H9 (cell line): ENCODE measurements at regions not wholly inside any gene's neighbourhood (a gene's known extent, or its start where the extent isn't known, plus 50 kb on each side); places are given as distances from the start of the nearest gene placed in this dataset.

Experiments used
- DNase-seq: peaks from one replicate; pipeline ENCODE4 v3.0.0-alpha.2; 2017
- H2AFZ ChIP-seq: one replicate; pipeline ENCODE4 v1.6.1; 2013; ENCODE audit warnings: mild to moderate bottlenecking, low read length, control low read depth, moderate library complexity
- H2AK5ac ChIP-seq: 2 replicates; pipeline ENCODE4 v1.6.1; 2013; ENCODE audit warnings: low read length, control low read depth, mixed read lengths; ENCODE audit not compliant: insufficient read length
- H2BK120ac ChIP-seq: one replicate; pipeline ENCODE4 v1.6.1; 2013; ENCODE audit warnings: low read depth, mild to moderate bottlenecking, low read length, control low read depth, inconsistent platforms; ENCODE audit not compliant: poor library complexity, severe bottlenecking
- H2BK12ac ChIP-seq: 2 replicates; pipeline ENCODE4 v1.6.1; 2013; ENCODE audit warnings: low read length, control low read depth, mixed read lengths, low read depth; ENCODE audit not compliant: insufficient read length
- H2BK15ac ChIP-seq: 2 replicates; pipeline ENCODE4 v1.6.1; 2013; ENCODE audit warnings: low read depth, low read length, control low read depth
- H2BK20ac ChIP-seq: one replicate; pipeline ENCODE4 v1.6.1; 2013; ENCODE audit warnings: low read depth, mild to moderate bottlenecking, low read length, control low read depth, inconsistent platforms; ENCODE audit not compliant: poor library complexity, severe bottlenecking
- H2BK5ac ChIP-seq: 2 replicates; pipeline ENCODE4 v1.6.1; 2013; ENCODE audit warnings: low read length, control low read depth, mixed read lengths; ENCODE audit not compliant: insufficient read length
- H3K14ac ChIP-seq: 2 replicates; pipeline ENCODE4 v1.6.1; 2013; ENCODE audit warnings: low read length, control low read depth; ENCODE audit not compliant: insufficient read depth
- H3K18ac ChIP-seq: 2 replicates; pipeline ENCODE4 v1.6.1; 2013; ENCODE audit warnings: low read depth, mild to moderate bottlenecking, mixed read lengths, low read length, control low read depth; ENCODE audit not compliant: insufficient read length
- H3K23ac ChIP-seq: 2 replicates; pipeline ENCODE4 v1.6.1; 2013; ENCODE audit warnings: low read length, control low read depth, mixed read lengths, low read depth; ENCODE audit not compliant: insufficient read length
- H3K23me2 ChIP-seq: 2 replicates; pipeline ENCODE4 v1.6.1; 2013; ENCODE audit warnings: low read depth, mild to moderate bottlenecking, mixed read lengths, low read length, control low read depth; ENCODE audit not compliant: insufficient read length, poor library complexity, severe bottlenecking
- H3K27ac ChIP-seq: 2 replicates; pipeline ENCODE4 v1.5.1; 2013; ENCODE audit warnings: low read length, control low read depth, mixed read lengths, low read depth; ENCODE audit not compliant: insufficient read length
- H3K27me3 ChIP-seq: 2 replicates; pipeline ENCODE4 v1.6.1; 2013; ENCODE audit warnings: low read length, control low read depth, inconsistent platforms; ENCODE audit not compliant: insufficient read depth
- H3K4ac ChIP-seq: 2 replicates; pipeline ENCODE4 v1.6.1; 2013; ENCODE audit warnings: low read depth, mild to moderate bottlenecking, control low read depth, inconsistent platforms, low read length, moderate library complexity
- H3K4me1 ChIP-seq: 2 replicates; pipeline ENCODE4 v1.6.1; 2013; ENCODE audit warnings: low read length, control low read depth, inconsistent platforms; ENCODE audit not compliant: insufficient read depth
- H3K4me2 ChIP-seq: 2 replicates; pipeline ENCODE4 v1.6.1; 2013; ENCODE audit warnings: low read length, control low read depth, mixed read lengths; ENCODE audit not compliant: insufficient read length, insufficient read depth
- H3K56ac ChIP-seq: 2 replicates; pipeline ENCODE4 v1.6.1; 2013; ENCODE audit warnings: low read depth, mild to moderate bottlenecking, mixed read lengths, low read length, control low read depth; ENCODE audit not compliant: insufficient read length
- H3K79me1 ChIP-seq: 2 replicates; pipeline ENCODE4 v1.6.1; 2013; ENCODE audit warnings: low read depth, mild to moderate bottlenecking, moderate library complexity, low read length, control low read depth, inconsistent platforms; ENCODE audit not compliant: insufficient read depth, poor library complexity, severe bottlenecking
- H3K79me2 ChIP-seq: 2 replicates; pipeline ENCODE4 v1.6.1; 2013; ENCODE audit warnings: low read length, control low read depth, inconsistent platforms; ENCODE audit not compliant: insufficient read depth
- H3K9ac ChIP-seq: 2 replicates; pipeline ENCODE4 v1.6.1; 2013; ENCODE audit warnings: low read length, control low read depth, mixed read lengths; ENCODE audit not compliant: insufficient read length; ENCODE audit errors: extremely low read depth
- H3K9me3 ChIP-seq: one replicate; pipeline ENCODE4 v1.6.1; 2013; ENCODE audit warnings: low read depth, low read length, inconsistent platforms; ENCODE audit not compliant: control insufficient read depth
- H3T11ph ChIP-seq: one replicate; pipeline ENCODE4 v1.6.1; 2013; ENCODE audit warnings: mild to moderate bottlenecking, low read length, control low read depth, inconsistent platforms
- H4K20me1 ChIP-seq: one replicate; pipeline ENCODE4 v1.6.1; 2013; ENCODE audit not compliant: control insufficient read depth, insufficient read length, insufficient read depth
- H4K5ac ChIP-seq: 2 replicates; pipeline ENCODE4 v1.6.1; 2013; ENCODE audit warnings: low read depth, mild to moderate bottlenecking, mixed read lengths, low read length, control low read depth; ENCODE audit not compliant: insufficient read length
- H4K8ac ChIP-seq: replicated peaks from 2 replicates; pipeline ENCODE4 v1.6.1; 2013; ENCODE audit warnings: low read length, control low read depth, mixed read lengths, low read depth; ENCODE audit not compliant: insufficient read length
- H4K91ac ChIP-seq: 2 replicates; pipeline ENCODE4 v1.6.1; 2013; ENCODE audit warnings: low read depth, mild to moderate bottlenecking, moderate library complexity, mixed read lengths, low read length, control low read depth; ENCODE audit not compliant: insufficient read length
- H3K27ac Mint-ChIP-seq, 3 experiments: 2 replicates in 2 of 3; 3 replicates in 1 of 3; pipeline ENCODE4 v1.8.0; 2020 to 2021; ENCODE audit warnings: mixed read lengths in 3 of 3, mild to moderate bottlenecking in 1 of 3, moderate library complexity in 1 of 3
- H3K27me3 Mint-ChIP-seq: 2 replicates; pipeline ENCODE4 v1.8.0; 2021; ENCODE audit warnings: low read depth, mild to moderate bottlenecking, moderate library complexity, mixed read lengths
- H3K36me3 Mint-ChIP-seq, 3 experiments: 2 replicates in 2 of 3; 3 replicates in 1 of 3; pipeline ENCODE4 v1.8.0; 2020 to 2021; ENCODE audit warnings: low read depth in 3 of 3, mixed read lengths in 3 of 3; ENCODE audit not compliant: insufficient read depth in 1 of 3
- H3K4me1 Mint-ChIP-seq, 2 experiments: 2 replicates each; pipeline ENCODE4 v1.8.0; 2020; ENCODE audit warnings: mixed read lengths in 2 of 2
- H3K4me3 Mint-ChIP-seq, 2 experiments: 2 replicates in 1 of 2; 3 replicates in 1 of 2; pipeline ENCODE4 v1.8.0; 2020 to 2021; ENCODE audit warnings: mild to moderate bottlenecking in 2 of 2, mixed read lengths in 2 of 2, moderate library complexity in 1 of 2
- H3K9me3 Mint-ChIP-seq, 2 experiments: 2 replicates in 1 of 2; 3 replicates in 1 of 2; pipeline ENCODE4 v1.8.0; 2020; ENCODE audit warnings: mild to moderate bottlenecking in 2 of 2, mixed read lengths in 2 of 2, moderate library complexity in 1 of 2
- CTCF ChIP-seq: fragments of 200-600 bp; sonication (generic); conservative IDR thresholded peaks from 3 replicates; pipeline ENCODE4 v1.8.0; 2021; ENCODE audit warnings: antibody characterized with exemption, mild to moderate bottlenecking
- WGBS: extraction: QIAGEN DNeasy Blood & Tissue Kit; methylation state at CpG from one replicate; pipeline ENCODE4 v1.1.7; 2013; ENCODE audit warnings: missing lambda C conversion rate, low lambda C conversion rate, mixed read lengths; ENCODE audit not compliant: insufficient read length; ENCODE audit errors: extremely low coverage; 5-methylcytosine and 5-hydroxymethylcytosine counted together

DNA sequence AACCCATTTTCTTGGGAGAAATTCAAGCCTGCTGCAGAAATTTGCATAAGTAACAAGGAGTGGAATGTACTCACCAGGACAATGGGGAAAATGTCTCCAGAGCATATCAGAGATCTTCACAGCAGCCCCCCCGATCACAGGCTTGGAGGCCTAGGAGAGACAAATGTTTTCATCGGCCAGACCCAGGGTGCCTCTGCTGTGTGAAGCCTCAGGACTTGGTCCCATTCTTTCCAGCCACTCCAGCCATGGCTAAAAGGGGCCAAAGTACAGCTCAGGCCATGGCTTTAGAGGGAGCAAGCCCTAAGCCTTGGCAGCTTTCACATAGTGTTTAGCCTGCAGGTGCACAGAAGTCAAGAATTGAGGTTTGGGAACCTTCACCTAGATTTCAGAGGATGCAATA is 1463.0 kb downstream of the HACE1 start:
- Histone ChIP-seq H4K8ac (no peak overlapping the region), H3K56ac (no peak overlapping the region), H3K4ac (no peak overlapping the region), H4K5ac (no peak overlapping the region), H2BK15ac (no peak overlapping the region), H2AK5ac (no peak overlapping the region), H2BK120ac (no peak overlapping the region), H3K23ac (no peak overlapping the region), H3K9ac (no peak overlapping the region), H2BK5ac (no peak overlapping the region), H3K4me1 (no peaks in the 10 kb centered on the region), H3T11ph (no peak overlapping the region), H3K18ac (no peak overlapping the region), H2AFZ (no peak overlapping the region), H3K79me2 (no peaks in the 10 kb centered on the region), H3K14ac (no peak overlapping the region), H4K91ac (no peak overlapping the region), H3K9me3 (no peaks in the 10 kb centered on the region), H3K27ac (no peak overlapping the region), H4K20me1 (no peaks in the 10 kb centered on the region), H3K4me2 (no peak overlapping the region), H3K79me1 (no peaks in the 10 kb centered on the region), H3K23me2 (no peaks in the 10 kb centered on the region), H2BK12ac (no peak overlapping the region), H2BK20ac (no peak overlapping the region), H3K27me3 (no peaks in the 10 kb centered on the region)
- H3K4me3 Mint-ChIP-seq: no peak overlapping the region
- WGBS: no CpG with 5 or more reads among the region's 2 CpGs
- no peak overlapping the region for H3K27ac Mint-ChIP-seq
- DNase-seq: no peak
- no peak for TF ChIP-seq CTCF
- H3K4me1 Mint-ChIP-seq: no peaks in the 10 kb centered on the region
- H3K9me3 Mint-ChIP-seq: peaks cover 25% of the 10 kb centered on the region in 2 experiments
- H3K27me3 Mint-ChIP-seq: no peaks in the 10 kb centered on the region
- peaks cover 11 to 22% (median 11%) of the 10 kb centered on the region in 3 experiments for H3K36me3 Mint-ChIP-seq
